Upper lobe of left lung (tissue), 4 donors: ENCODE measurements at regions not wholly inside any gene's neighbourhood (a gene's known extent, or its start where the extent isn't known, plus 50 kb on each side); places are given as distances from the start of the nearest gene placed in this dataset.

Experiments used
- CTCF ChIP-seq, 6 experiments: fragments of 450-650 bp in 4 of 6; fragments of 200-600 bp in 2 of 6; sonication (generic) in 2 of 6; IDR thresholded peaks; one replicate each; pipeline ENCODE4 v1.5.1; 2016 to 2019; ENCODE audit warnings: antibody characterized with exemption in 6 of 6
- POLR2AphosphoS5 ChIP-seq, 2 donors: sonication (generic); formaldehyde crosslinking; IDR thresholded peaks; one replicate each; pipeline ENCODE4 v1.5.1; 2017; ENCODE audit warnings: antibody characterized with exemption in 2 of 2

- TF ChIP-seq CTCF (IDR thresholded peaks at IDR 0.05) = no peak
- TF ChIP-seq POLR2AphosphoS5 (IDR thresholded peaks at IDR 0.05) = no peak
Observed at GRCh38 chr1:34280509-34280908, 103.8 kb downstream of the C1orf94 start.
